C4-2B (cell line): ENCODE measurements at regions not wholly inside any gene's neighbourhood (a gene's known extent, or its start where the extent isn't known, plus 50 kb on each side); places are given as distances from the start of the nearest gene placed in this dataset.

Source experiments
- CTCF ChIP-seq: fragments of 450-650 bp; conservative IDR thresholded peaks from 2 replicates; pipeline ENCODE4 v1.5.1; 2017; ENCODE audit warnings: mild to moderate bottlenecking
- ZFX ChIP-seq: fragments of 450-650 bp; IDR thresholded peaks from 2 replicates; pipeline ENCODE4 v1.6.1; 2017

- no peak for TF ChIP-seq CTCF
- no peak for TF ChIP-seq ZFX
Measured at GRCh38 chr21:35367553-35367952, 318.5 kb upstream of the RUNX1 start.
